ENCODE measurements at regions not wholly inside any gene's neighbourhood (a gene's known extent, or its start where the extent isn't known, plus 50 kb on each side); places are given as distances from the start of the nearest gene placed in this dataset.

DNA sequence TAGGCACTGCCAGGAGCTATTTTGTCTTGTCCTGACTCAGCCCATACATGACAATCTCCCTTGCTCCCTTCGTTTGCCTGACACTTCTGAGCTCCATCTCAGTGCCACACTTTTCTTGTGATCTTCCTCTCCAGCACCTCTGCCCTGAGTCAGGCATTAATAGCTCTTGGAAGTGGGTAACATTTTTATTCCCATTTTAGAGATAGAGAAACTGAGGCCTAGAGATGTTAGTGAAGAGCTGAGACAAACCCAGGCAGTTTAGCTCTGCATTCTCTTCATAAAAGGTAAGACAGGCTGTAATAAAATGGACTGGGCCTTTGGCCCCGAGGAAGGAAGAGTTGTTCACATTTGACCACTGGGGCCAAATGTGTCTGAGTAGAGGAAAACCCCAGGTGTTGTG is 167.4 kb downstream of the DHX35 start:
- ChIA-PET CTCF (no interaction called here), POLR2A (ENCODE audit: unreplicated experiment) (interaction anchor here (0.5 kb wide), 1 partner anchor 268 kb away, joined by 3 read pairs; no protein-coding TSS in a partner anchor)
- intact Hi-C loops (cut with micrococcal nuclease), result no loop called here
- no peaks in the 10 kb centered on the region for H3K9me3 ChIP-seq (ENCODE audit: low read length)
- no peak overlapping the region for H3K27ac ChIP-seq (ENCODE audit: low read length)
- H3K4me3 ChIP-seq (ENCODE audit: low read length), result no peak overlapping the region
- no peak overlapping the region for H3K9ac ChIP-seq (ENCODE audit: low read length)
- H3K9me2 ChIP-seq (replicated peaks; ENCODE audit: low read length), result no peaks in the 10 kb centered on the region
- no peak overlapping the region for H2AFZ ChIP-seq (ENCODE audit: low read length)
- BruUV-seq (replicated peaks), result no TSS peak
- H3K4me1 ChIP-seq (ENCODE audit: insufficient read depth, low read length), result no peaks in the 10 kb centered on the region
- DNase-seq (no peak), ATAC-seq (no peak)
- no peak for TF ChIP-seq EZH2phosphoT487 (IDR thresholded peaks at IDR 0.05; ENCODE audit: borderline replicate concordance, low read length)
- TF ChIP-seq CTCF (conservative IDR thresholded peaks at IDR 0.05; ENCODE audit: low read depth, low read length), result no peak
- TF ChIP-seq EZH2 (IDR thresholded peaks at IDR 0.05; ENCODE audit: low read length, unreplicated experiment), result no peak
- no peaks in the 10 kb centered on the region for H3K36me3 ChIP-seq (ENCODE audit: low read depth, low read length)
- no peaks in the 10 kb centered on the region for H3K27me3 ChIP-seq (ENCODE audit: low read length)
- H3K79me2 ChIP-seq (ENCODE audit: low read length), result no peaks in the 10 kb centered on the region
- H3K4me2 ChIP-seq (ENCODE audit: low read length), result no peak overlapping the region
- H3F3A ChIP-seq (ENCODE audit: low read length, unreplicated experiment), result no peaks in the 10 kb centered on the region
- no peaks in the 10 kb centered on the region for H4K20me1 ChIP-seq (ENCODE audit: low read length)

DNA sequence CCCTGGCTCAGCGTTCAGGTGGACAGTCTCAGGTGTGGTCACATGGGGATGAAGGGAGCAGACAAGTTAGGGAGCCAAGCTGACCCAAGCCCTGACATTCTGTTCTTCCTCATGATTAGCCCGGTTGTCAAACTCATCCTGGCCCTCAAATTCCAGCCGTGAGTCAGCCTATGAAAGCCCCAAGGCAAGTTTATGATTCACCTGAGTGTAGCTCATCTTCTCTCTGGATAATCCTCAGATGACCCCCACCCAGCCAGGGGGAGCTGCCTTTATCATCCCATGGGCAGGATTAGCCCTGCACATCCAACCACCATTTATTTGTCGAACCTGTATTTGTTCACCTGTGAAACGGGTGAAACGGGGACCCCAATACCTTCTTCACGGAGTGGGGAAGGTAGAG is 161.9 kb downstream of the DHX35 start:
- Histone ChIP-seq H3K79me2 (ENCODE audit: low read length) (no peaks in the 10 kb centered on the region), H4K20me1 (ENCODE audit: low read length) (no peaks in the 10 kb centered on the region), H3F3A (ENCODE audit: low read length, unreplicated experiment) (no peaks in the 10 kb centered on the region), H3K9me3 (ENCODE audit: low read length) (no peaks in the 10 kb centered on the region), H2AFZ (ENCODE audit: low read length) (no peak overlapping the region), H3K27me3 (ENCODE audit: low read length) (no peaks in the 10 kb centered on the region), H3K9ac (ENCODE audit: low read length) (no peak overlapping the region), H3K4me1 (ENCODE audit: insufficient read depth, low read length) (no peaks in the 10 kb centered on the region), H3K9me2 (replicated peaks; ENCODE audit: low read length) (no peaks in the 10 kb centered on the region), H3K36me3 (ENCODE audit: low read depth, low read length) (no peaks in the 10 kb centered on the region), H3K4me2 (ENCODE audit: low read length) (no peak overlapping the region), H3K4me3 (ENCODE audit: low read length) (no peak overlapping the region), H3K27ac (ENCODE audit: low read length) (no peak overlapping the region)
- peak; percentile 30 for DNase-seq
- ATAC-seq, result no peak
- intact Hi-C loops (cut with micrococcal nuclease), result no loop called here
- POLR2A ChIA-PET (ENCODE audit: unreplicated experiment), result no interaction called here
- TF ChIP-seq CTCF (conservative IDR thresholded peaks at IDR 0.05; ENCODE audit: low read depth, low read length), result no peak
- BruUV-seq (replicated peaks), result no TSS peak
- CTCF ChIA-PET, result no interaction called here

- no peak overlapping the region for H3K9ac ChIP-seq (ENCODE audit: low read length)
- H3K27me3 ChIP-seq (ENCODE audit: low read length), result no peaks in the 10 kb centered on the region
- H3K4me1 ChIP-seq (ENCODE audit: insufficient read depth, low read length), result no peaks in the 10 kb centered on the region
- H2AFZ ChIP-seq (ENCODE audit: low read length), result no peak overlapping the region
- BruUV-seq (replicated peaks), result no TSS peak
- no peaks in the 10 kb centered on the region for H3K79me2 ChIP-seq (ENCODE audit: low read length)
- H3K27ac ChIP-seq (ENCODE audit: low read length), result no peak overlapping the region
- no peaks in the 10 kb centered on the region for H3K36me3 ChIP-seq (ENCODE audit: low read depth, low read length)
- intact Hi-C loops (cut with micrococcal nuclease), result no loop called here
- no peaks in the 10 kb centered on the region for H3F3A ChIP-seq (ENCODE audit: low read length, unreplicated experiment)
- no peak overlapping the region for H3K4me2 ChIP-seq (ENCODE audit: low read length)
- ATAC-seq (no peak), DNase-seq (no peak)
- H3K9me2 ChIP-seq (replicated peaks; ENCODE audit: low read length), result no peaks in the 10 kb centered on the region
- POLR2A ChIA-PET (ENCODE audit: unreplicated experiment), result no interaction called here
- H4K20me1 ChIP-seq (ENCODE audit: low read length), result no peaks in the 10 kb centered on the region
- CTCF ChIA-PET, result no interaction called here
- TF ChIP-seq CTCF (conservative IDR thresholded peaks at IDR 0.05; ENCODE audit: low read depth, low read length) (no peak), EZH2 (IDR thresholded peaks at IDR 0.05; ENCODE audit: low read length, unreplicated experiment) (no peak), EZH2phosphoT487 (IDR thresholded peaks at IDR 0.05; ENCODE audit: borderline replicate concordance, low read length) (no peak)
- H3K9me3 ChIP-seq (ENCODE audit: low read length), result no peaks in the 10 kb centered on the region
- no peak overlapping the region for H3K4me3 ChIP-seq (ENCODE audit: low read length)
Observed at GRCh38 chr20:39123185-39123557, 161.0 kb downstream of the DHX35 start.
